Hippocampal formation (tissue), 2 donors: ENCODE measurements at regions not wholly inside any gene's neighbourhood (a gene's known extent, or its start where the extent isn't known, plus 50 kb on each side); places are given as distances from the start of the nearest gene placed in this dataset.
A peak's percentile ranks its signal among the peaks of the same experiment; 100 is the strongest.
"Not testable (repeated sequence)": the region's sequence is repeated elsewhere in the genome, so short reads cannot be mapped to it uniquely, and the experiment has no call there.

Experiments
- DNase-seq, 2 donors: peaks; one replicate each; lab custom pipeline; 2025; lab: John Stamatoyannopoulos, UW

- DNase-seq: not testable (repeated sequence)
These were observed 321.6 kb downstream of the SH2D4B start for GRCh38 chr10:80859279-80859678.

- no peak for DNase-seq
These were observed 323.0 kb downstream of the SH2D4B start for GRCh38 chr10:80860719-80861118.

- DNase-seq: no peak
These were observed 324.2 kb downstream of the SH2D4B start for GRCh38 chr10:80861882-80862281.

- no peak for DNase-seq
These were observed 332.6 kb downstream of the SH2D4B start for GRCh38 chr10:80870282-80870681.

- DNase-seq: no peak
These were observed 333.4 kb downstream of the SH2D4B start for GRCh38 chr10:80871083-80871482.

GRCh38 chr10:80878330-80878729 lies 340.6 kb downstream of the SH2D4B start:
- no peak for DNase-seq

- no peak for DNase-seq
These were observed 352.4 kb downstream of the SH2D4B start for GRCh38 chr10:80890146-80890545.

GRCh38 chr10:80893256-80893655 lies 355.6 kb downstream of the SH2D4B start:
- DNase-seq: no peak

- no peak for DNase-seq
These were observed 356.6 kb downstream of the SH2D4B start for GRCh38 chr10:80894311-80894791.

- no peak for DNase-seq
These were observed 357.2 kb downstream of the SH2D4B start for GRCh38 chr10:80894797-80895467.

- DNase-seq: no peak
These were observed 358.4 kb downstream of the SH2D4B start for GRCh38 chr10:80896076-80896475.

- no peak for DNase-seq
These were observed 359.3 kb downstream of the SH2D4B start for GRCh38 chr10:80896959-80897358.

- no peak for DNase-seq
These were observed 363.0 kb downstream of the SH2D4B start for GRCh38 chr10:80900661-80901060.

- no peak for DNase-seq
These were observed 370.9 kb downstream of the SH2D4B start for GRCh38 chr10:80908611-80909010.

GRCh38 chr10:80909254-80909653 lies 371.6 kb downstream of the SH2D4B start:
- no peak for DNase-seq

- DNase-seq: no peak
These were observed 379.9 kb downstream of the SH2D4B start for GRCh38 chr10:80917636-80918035.

- DNase-seq: no peak
These were observed 383.3 kb downstream of the SH2D4B start for GRCh38 chr10:80921032-80921431.

- peak; percentile 18 to 29 for DNase-seq
These were observed 386.6 kb downstream of the SH2D4B start for GRCh38 chr10:80924063-80924952.

GRCh38 chr10:80927419-80928078 lies 389.8 kb downstream of the SH2D4B start:
- no peak for DNase-seq

GRCh38 chr10:80938903-80939302 lies 401.2 kb downstream of the SH2D4B start:
- DNase-seq: no peak

- no peak for DNase-seq
These were observed 407.7 kb downstream of the SH2D4B start for GRCh38 chr10:80945264-80945880.

GRCh38 chr10:80946073-80946472 lies 408.4 kb downstream of the SH2D4B start:
- no peak for DNase-seq
